22Rv1 (cell line): ENCODE measurements at regions not wholly inside any gene's neighbourhood (a gene's known extent, or its start where the extent isn't known, plus 50 kb on each side); places are given as distances from the start of the nearest gene placed in this dataset.
"Not testable (repeated sequence)": the region's sequence is repeated elsewhere in the genome, so short reads cannot be mapped to it uniquely, and the experiment has no call there.

Experiments
- H3K27ac ChIP-seq: fragments of 450-650 bp; 2 replicates; pipeline ENCODE4 v1.5.1; 2017
- CTCF ChIP-seq: fragments of 450-650 bp; IDR thresholded peaks from 2 replicates; pipeline ENCODE4 v1.5.1; 2017; ENCODE audit warnings: mild to moderate bottlenecking
- ZFX ChIP-seq: fragments of 450-650 bp; IDR thresholded peaks from 2 replicates; pipeline ENCODE4 v1.6.1; 2017; ENCODE audit warnings: antibody characterized with exemption, borderline replicate concordance

DNA sequence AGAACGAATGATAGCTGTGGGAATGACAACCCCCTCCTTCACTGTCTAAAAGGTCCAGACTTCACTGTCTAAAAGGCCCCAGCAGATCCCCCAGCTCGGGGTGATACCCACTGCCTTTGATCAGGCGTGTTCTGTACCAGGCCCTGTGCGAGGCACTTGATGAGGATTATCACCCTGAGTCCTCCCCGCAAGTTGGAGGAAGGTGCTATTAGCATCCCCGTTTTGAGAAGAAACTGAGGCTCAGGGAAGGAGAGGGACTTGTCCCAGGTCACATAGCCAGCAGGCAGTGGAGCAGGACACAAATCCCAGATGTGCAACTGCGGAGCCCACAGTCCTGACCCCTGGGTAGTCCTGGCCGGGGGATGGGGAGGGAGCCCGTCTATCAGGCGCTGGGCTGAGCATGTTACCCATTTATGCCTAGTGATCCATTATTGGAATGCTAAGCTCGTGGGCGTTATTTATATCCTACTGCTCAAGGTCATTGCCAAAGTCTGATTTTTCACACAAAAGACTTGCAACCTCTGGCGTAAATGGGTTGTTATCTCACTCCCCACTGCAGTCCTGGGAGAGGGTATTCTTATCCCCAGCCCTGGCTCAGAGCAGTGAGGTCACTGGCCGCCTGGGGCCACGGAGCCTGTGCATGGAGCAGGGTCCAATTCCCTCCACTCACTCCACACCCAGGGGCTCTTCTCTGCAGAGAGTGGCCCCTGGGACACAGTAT lies 722.2 kb downstream of the MATN1 start:
- TF ChIP-seq ZFX (no peak), CTCF (no peak)

GRCh38 chr1:30000266-30000665 lies 723.1 kb downstream of the MATN1 start:
- no peak overlapping the region for H3K27ac ChIP-seq
- TF ChIP-seq CTCF (no peak), ZFX (no peak)

More for the DNA sequence above, 722.2 kb downstream of the MATN1 start:
- no peak overlapping the region for H3K27ac ChIP-seq

DNA sequence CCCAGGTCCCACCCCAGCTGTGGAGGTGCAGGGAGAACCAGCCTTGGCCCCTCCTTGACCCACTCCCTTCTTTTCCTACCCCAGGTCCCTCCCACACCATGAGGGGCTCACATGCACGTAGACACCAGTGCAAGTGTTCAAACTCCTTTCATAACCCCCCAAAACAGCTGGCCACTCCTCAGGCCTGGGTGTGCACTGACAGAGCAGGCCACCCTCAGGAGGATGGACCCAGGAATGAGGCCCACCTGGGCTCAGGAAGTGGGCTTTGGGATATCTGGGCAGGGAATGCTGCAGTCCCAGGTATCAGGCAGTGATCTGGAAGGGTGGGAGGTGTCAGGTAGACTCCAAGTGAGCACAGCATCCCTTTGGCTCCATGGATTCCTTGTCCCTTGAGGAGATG lies 723.8 kb downstream of the MATN1 start:
- no peak overlapping the region for H3K27ac ChIP-seq
- TF ChIP-seq CTCF, result no peak
- TF ChIP-seq ZFX, result no peak

DNA sequence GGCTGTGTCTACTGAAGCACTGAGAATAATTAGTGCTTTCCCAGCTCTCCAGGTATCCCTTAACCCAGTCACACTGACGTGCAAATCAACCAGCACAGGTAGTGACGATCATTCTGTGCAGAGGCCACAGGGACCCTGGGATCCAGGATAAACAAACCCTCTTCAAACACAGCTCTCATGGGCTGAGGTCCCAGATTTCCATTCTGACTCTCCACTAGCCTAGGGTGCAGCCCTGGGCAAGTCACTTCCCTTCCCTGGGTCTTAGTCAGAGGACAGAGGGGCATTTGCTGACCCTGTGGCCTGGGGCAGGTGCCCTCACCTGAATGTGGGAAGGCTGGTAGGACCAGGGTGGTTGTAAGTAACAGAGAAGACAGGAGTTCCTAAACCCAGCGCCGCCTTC lies 724.7 kb downstream of the MATN1 start:
- no peak for TF ChIP-seq ZFX
- TF ChIP-seq CTCF, result no peak
- no peak overlapping the region for H3K27ac ChIP-seq

DNA sequence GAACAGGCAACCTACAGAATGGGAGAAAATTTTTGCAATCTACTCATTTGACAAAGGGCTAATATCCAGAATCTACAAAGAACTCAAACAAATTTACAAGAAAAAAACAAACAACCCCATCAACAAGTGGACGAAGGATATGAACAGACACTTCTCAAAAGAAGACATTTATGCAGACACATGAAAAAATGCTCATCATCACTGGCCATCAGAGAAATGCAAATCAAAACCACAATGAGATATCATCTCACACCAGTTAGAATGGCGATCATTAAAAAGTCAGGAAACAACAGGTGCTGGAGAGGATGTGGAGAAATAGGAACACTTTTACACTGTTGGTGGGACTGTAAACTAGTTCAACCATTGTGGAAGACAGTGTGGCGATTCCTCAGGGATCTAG lies 725.6 kb downstream of the MATN1 start:
- H3K27ac ChIP-seq, result not testable (repeated sequence)

DNA sequence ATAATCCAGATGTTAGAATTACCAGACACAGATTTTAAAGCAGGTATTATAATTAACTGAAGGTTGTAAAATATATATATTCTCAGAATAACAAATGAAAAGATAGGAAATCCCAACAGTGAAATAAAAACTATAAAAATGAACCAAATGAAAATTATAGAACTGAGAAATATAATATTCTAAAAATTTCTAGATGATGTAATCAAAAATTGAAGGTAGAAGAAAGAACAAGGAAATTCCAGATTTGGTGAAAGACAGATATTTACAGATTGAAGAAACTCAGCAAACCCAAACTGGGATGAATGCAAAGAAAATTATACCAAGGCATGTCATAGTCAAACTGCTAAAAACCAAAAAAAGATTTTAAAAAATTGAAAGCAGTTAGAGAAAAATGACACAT lies 729.4 kb downstream of the MATN1 start:
- no peak overlapping the region for H3K27ac ChIP-seq
- TF ChIP-seq CTCF (no peak), ZFX (no peak)

GRCh38 chr1:29991815-29992214 lies 731.6 kb downstream of the MATN1 start:
- no peak for TF ChIP-seq ZFX
- TF ChIP-seq CTCF, result no peak
- no peak overlapping the region for H3K27ac ChIP-seq

DNA sequence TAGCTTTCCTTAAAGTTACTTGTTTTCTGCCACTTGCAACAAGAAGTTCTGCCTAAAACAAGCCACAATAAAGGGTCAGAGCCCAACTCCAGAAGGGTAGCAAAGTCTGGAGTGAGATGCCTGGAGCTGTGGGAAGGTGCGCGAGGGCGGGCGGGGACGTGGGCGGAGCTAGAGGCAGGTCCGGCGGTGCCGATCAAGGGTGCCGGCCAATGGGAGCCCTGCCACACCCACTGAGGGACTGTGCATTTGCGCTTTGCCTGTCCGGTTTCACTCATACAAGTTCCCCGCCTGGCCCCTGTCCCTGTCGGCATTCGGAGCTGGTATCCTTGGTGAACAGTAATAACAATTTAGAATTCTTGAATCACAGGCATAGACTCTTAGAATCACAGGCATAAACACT lies 732.4 kb downstream of the MATN1 start:
- TF ChIP-seq ZFX (no peak), CTCF (no peak)

More for the DNA sequence above, 732.4 kb downstream of the MATN1 start:
- no peak overlapping the region for H3K27ac ChIP-seq
